Adrenal gland (tissue), 5 donors: ENCODE measurements at regions not wholly inside any gene's neighbourhood (a gene's known extent, or its start where the extent isn't known, plus 50 kb on each side); places are given as distances from the start of the nearest gene placed in this dataset.

Source experiments
- POLR2A ChIP-seq, 2 donors: fragments of 450-650 bp; IDR thresholded peaks; one replicate each; pipeline ENCODE4 v1.6.1; 2017; ENCODE audit warnings: antibody characterized with exemption in 2 of 2, mild to moderate bottlenecking in 2 of 2, moderate library complexity in 1 of 2
- TF ChIP-seq, protein P1 (sequence below), 6 experiments: fragments of 450-650 bp in 4 of 6; fragments of 200-600 bp in 2 of 6; sonication (generic) in 1 of 6; IDR thresholded peaks; 1 replicate in 5 of 6; 2 replicates in 1 of 6; pipeline versions ENCODE4 v1.5.1 to v1.8.0; 2016 to 2021; ENCODE audit warnings: antibody characterized with exemption in 6 of 6, mild to moderate bottlenecking in 2 of 6, moderate library complexity in 1 of 6
- donor health status: DM: no; HTN: no; CAD: no.

- TF ChIP-seq, protein P1, sequence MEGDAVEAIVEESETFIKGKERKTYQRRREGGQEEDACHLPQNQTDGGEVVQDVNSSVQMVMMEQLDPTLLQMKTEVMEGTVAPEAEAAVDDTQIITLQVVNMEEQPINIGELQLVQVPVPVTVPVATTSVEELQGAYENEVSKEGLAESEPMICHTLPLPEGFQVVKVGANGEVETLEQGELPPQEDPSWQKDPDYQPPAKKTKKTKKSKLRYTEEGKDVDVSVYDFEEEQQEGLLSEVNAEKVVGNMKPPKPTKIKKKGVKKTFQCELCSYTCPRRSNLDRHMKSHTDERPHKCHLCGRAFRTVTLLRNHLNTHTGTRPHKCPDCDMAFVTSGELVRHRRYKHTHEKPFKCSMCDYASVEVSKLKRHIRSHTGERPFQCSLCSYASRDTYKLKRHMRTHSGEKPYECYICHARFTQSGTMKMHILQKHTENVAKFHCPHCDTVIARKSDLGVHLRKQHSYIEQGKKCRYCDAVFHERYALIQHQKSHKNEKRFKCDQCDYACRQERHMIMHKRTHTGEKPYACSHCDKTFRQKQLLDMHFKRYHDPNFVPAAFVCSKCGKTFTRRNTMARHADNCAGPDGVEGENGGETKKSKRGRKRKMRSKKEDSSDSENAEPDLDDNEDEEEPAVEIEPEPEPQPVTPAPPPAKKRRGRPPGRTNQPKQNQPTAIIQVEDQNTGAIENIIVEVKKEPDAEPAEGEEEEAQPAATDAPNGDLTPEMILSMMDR (IDR thresholded peaks at IDR 0.05) = no peak
- TF ChIP-seq POLR2A (IDR thresholded peaks at IDR 0.05) = no peak
These were observed 75.8 kb upstream of the TSHZ3 start for GRCh38 chr19:31424861-31425620.
